ENCODE measurements at regions not wholly inside any gene's neighbourhood (a gene's known extent, or its start where the extent isn't known, plus 50 kb on each side); places are given as distances from the start of the nearest gene placed in this dataset.
"Not testable (repeated sequence)": the region's sequence is repeated elsewhere in the genome, so short reads cannot be mapped to it uniquely, and the experiment has no call there.

GRCh38 chr2:198279026-198279425 lies 474.6 kb downstream of the PLCL1 start:
- Histone ChIP-seq H3K27ac (ENCODE audit: low read depth, low read length) (no peak overlapping the region), H3K9ac (ENCODE audit: low read depth in 1 of 2, low read length in 2 of 2) (no peak overlapping the region), H3K4me3 (ENCODE audit: low read depth in 1 of 2, low read length in 2 of 2) (no peak overlapping the region), H3K36me3 (ENCODE audit: control insufficient read depth in 1 of 2, insufficient read depth in 2 of 2, low read length in 2 of 2) (no peaks in the 10 kb centered on the region), H3K4me1 (ENCODE audit: control insufficient read depth in 1 of 2, insufficient read depth in 2 of 2, low read length in 2 of 2) (no peaks in the 10 kb centered on the region), H3K27me3 (ENCODE audit: control insufficient read depth in 1 of 2, insufficient read depth in 2 of 2, low read length in 2 of 2) (no peaks in the 10 kb centered on the region), H3K9me3 (ENCODE audit: control insufficient read depth in 1 of 2, low read length in 2 of 2) (no peaks in the 10 kb centered on the region)

DNA sequence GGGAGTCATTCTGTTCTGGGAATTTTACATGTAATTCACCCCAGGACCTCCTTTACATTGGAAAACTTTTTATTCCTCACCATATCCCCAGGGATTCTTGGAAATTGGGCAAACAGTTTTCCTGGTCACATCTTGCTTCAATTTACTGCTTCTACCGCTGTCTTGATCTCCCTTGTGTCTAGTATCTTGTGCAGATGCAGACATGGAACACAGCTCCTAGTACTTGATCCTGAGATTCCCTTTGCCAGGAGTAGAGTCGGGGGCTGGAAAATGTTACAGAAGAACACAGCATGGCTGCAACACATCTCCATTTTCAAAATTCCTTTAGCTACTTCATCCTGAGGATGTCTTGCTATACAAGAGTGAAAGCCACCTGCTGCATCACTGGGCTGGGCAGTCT lies 472.8 kb downstream of the PLCL1 start:
- Histone ChIP-seq H3K4me1 (ENCODE audit: control insufficient read depth in 1 of 2, insufficient read depth in 2 of 2, low read length in 2 of 2) (no peaks in the 10 kb centered on the region), H3K9ac (ENCODE audit: low read depth in 1 of 2, low read length in 2 of 2) (no peak overlapping the region), H3K27ac (ENCODE audit: low read depth, low read length) (no peak overlapping the region), H3K4me3 (ENCODE audit: low read depth in 1 of 2, low read length in 2 of 2) (no peak overlapping the region), H3K27me3 (ENCODE audit: control insufficient read depth in 1 of 2, insufficient read depth in 2 of 2, low read length in 2 of 2) (no peaks in the 10 kb centered on the region), H3K36me3 (ENCODE audit: control insufficient read depth in 1 of 2, insufficient read depth in 2 of 2, low read length in 2 of 2) (no peaks in the 10 kb centered on the region), H3K9me3 (ENCODE audit: control insufficient read depth in 1 of 2, low read length in 2 of 2) (no peaks in the 10 kb centered on the region)

GRCh38 chr2:198273660-198274059 lies 469.3 kb downstream of the PLCL1 start:
- no peaks in the 10 kb centered on the region for H3K27me3 ChIP-seq (ENCODE audit: control insufficient read depth in 1 of 2, insufficient read depth in 2 of 2, low read length in 2 of 2)
- H3K4me3 ChIP-seq (ENCODE audit: low read depth in 1 of 2, low read length in 2 of 2): no peak overlapping the region
- no peaks in the 10 kb centered on the region for H3K4me1 ChIP-seq (ENCODE audit: control insufficient read depth in 1 of 2, insufficient read depth in 2 of 2, low read length in 2 of 2)
- H3K9ac ChIP-seq (ENCODE audit: low read depth in 1 of 2, low read length in 2 of 2): no peak overlapping the region
- H3K9me3 ChIP-seq (ENCODE audit: control insufficient read depth in 1 of 2, low read length in 2 of 2): no peaks in the 10 kb centered on the region
- H3K27ac ChIP-seq (ENCODE audit: low read depth, low read length): no peak overlapping the region
- no peaks in the 10 kb centered on the region for H3K36me3 ChIP-seq (ENCODE audit: control insufficient read depth in 1 of 2, insufficient read depth in 2 of 2, low read length in 2 of 2)

DNA sequence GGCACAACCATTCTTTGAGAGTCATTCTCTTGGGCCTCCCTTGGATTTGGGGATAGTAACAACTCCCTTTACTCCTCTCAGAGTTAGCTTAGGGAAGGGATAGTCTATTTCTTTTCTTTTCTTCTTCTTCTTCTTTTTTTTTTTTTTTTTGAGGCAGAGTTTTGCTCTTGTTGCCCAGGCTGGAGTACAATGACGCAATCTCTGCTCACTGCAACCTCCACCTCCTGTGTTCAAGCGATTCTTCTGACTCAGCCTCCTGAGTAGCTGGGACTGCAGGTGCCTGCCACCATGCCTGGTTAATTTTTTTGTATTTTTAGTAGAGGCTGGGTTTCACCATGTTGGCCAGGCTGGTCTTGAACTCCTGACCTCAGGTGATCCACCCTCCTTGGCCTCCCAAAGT lies 465.8 kb downstream of the PLCL1 start:
- H3K4me1 ChIP-seq (ENCODE audit: control insufficient read depth in 1 of 2, insufficient read depth in 2 of 2, low read length in 2 of 2); H3K27me3 ChIP-seq (ENCODE audit: control insufficient read depth in 1 of 2, insufficient read depth in 2 of 2, low read length in 2 of 2): not testable (repeated sequence)

GRCh38 chr2:198268519-198268918 lies 464.1 kb downstream of the PLCL1 start:
- Histone ChIP-seq H3K36me3 (ENCODE audit: control insufficient read depth in 1 of 2, insufficient read depth in 2 of 2, low read length in 2 of 2) (no peaks in the 10 kb centered on the region), H3K9ac (ENCODE audit: low read depth in 1 of 2, low read length in 2 of 2) (no peak overlapping the region), H3K27ac (ENCODE audit: low read depth, low read length) (no peak overlapping the region), H3K9me3 (ENCODE audit: control insufficient read depth in 1 of 2, low read length in 2 of 2) (no peaks in the 10 kb centered on the region), H3K27me3 (ENCODE audit: control insufficient read depth in 1 of 2, insufficient read depth in 2 of 2, low read length in 2 of 2) (no peaks in the 10 kb centered on the region), H3K4me3 (ENCODE audit: low read depth in 1 of 2, low read length in 2 of 2) (no peak overlapping the region), H3K4me1 (ENCODE audit: control insufficient read depth in 1 of 2, insufficient read depth in 2 of 2, low read length in 2 of 2) (no peaks in the 10 kb centered on the region)

More for the DNA sequence above, 465.8 kb downstream of the PLCL1 start:
- not testable (repeated sequence) for H3K4me3 ChIP-seq (ENCODE audit: low read depth in 1 of 2, low read length in 2 of 2); H3K9me3 ChIP-seq (ENCODE audit: control insufficient read depth in 1 of 2, low read length in 2 of 2); H3K9ac ChIP-seq (ENCODE audit: low read depth in 1 of 2, low read length in 2 of 2); H3K36me3 ChIP-seq (ENCODE audit: control insufficient read depth in 1 of 2, insufficient read depth in 2 of 2, low read length in 2 of 2); H3K27ac ChIP-seq (ENCODE audit: low read depth, low read length)

GRCh38 chr2:198259496-198259895 lies 455.1 kb downstream of the PLCL1 start:
- Histone ChIP-seq H3K9me3 (ENCODE audit: control insufficient read depth in 1 of 2, low read length in 2 of 2) (no peaks in the 10 kb centered on the region), H3K36me3 (ENCODE audit: control insufficient read depth in 1 of 2, insufficient read depth in 2 of 2, low read length in 2 of 2) (no peaks in the 10 kb centered on the region), H3K9ac (ENCODE audit: low read depth in 1 of 2, low read length in 2 of 2) (no peak overlapping the region), H3K27me3 (ENCODE audit: control insufficient read depth in 1 of 2, insufficient read depth in 2 of 2, low read length in 2 of 2) (no peaks in the 10 kb centered on the region), H3K4me1 (ENCODE audit: control insufficient read depth in 1 of 2, insufficient read depth in 2 of 2, low read length in 2 of 2) (no peaks in the 10 kb centered on the region), H3K4me3 (ENCODE audit: low read depth in 1 of 2, low read length in 2 of 2) (no peak overlapping the region), H3K27ac (ENCODE audit: low read depth, low read length) (no peak overlapping the region)

DNA sequence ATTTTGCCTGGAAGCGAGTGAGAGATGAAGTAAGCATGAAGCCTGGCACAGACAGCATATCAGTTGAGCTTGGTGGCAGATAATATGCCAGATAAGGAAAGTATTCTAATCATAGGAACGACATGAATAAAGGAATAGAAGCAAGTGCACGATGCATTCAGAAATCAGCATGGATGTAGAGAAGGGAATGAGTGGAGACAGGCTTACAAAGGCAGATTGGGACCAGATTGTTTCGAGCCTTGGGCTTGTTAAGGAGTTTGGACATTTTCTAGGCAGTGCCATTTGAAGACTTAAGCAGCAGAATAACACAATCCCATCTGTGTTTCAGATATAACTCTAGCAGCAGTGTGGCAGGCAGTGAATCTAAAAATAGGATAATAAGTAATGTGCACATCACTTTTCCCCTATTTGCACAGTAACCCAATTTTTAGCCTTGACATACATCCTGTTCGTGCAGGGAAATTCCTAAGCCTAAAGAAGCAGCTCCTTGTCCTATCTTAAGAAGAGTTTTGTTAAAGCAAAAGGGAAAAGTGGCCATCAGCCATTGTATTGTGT lies 450.2 kb downstream of the PLCL1 start:
- Histone ChIP-seq H3K4me1 (ENCODE audit: control insufficient read depth in 1 of 2, insufficient read depth in 2 of 2, low read length in 2 of 2) (no peaks in the 10 kb centered on the region), H3K27me3 (ENCODE audit: control insufficient read depth in 1 of 2, insufficient read depth in 2 of 2, low read length in 2 of 2) (no peaks in the 10 kb centered on the region), H3K27ac (ENCODE audit: low read depth, low read length) (no peak overlapping the region), H3K4me3 (ENCODE audit: low read depth in 1 of 2, low read length in 2 of 2) (no peak overlapping the region), H3K9ac (ENCODE audit: low read depth in 1 of 2, low read length in 2 of 2) (no peak overlapping the region), H3K9me3 (ENCODE audit: control insufficient read depth in 1 of 2, low read length in 2 of 2) (no peaks in the 10 kb centered on the region), H3K36me3 (ENCODE audit: control insufficient read depth in 1 of 2, insufficient read depth in 2 of 2, low read length in 2 of 2) (no peaks in the 10 kb centered on the region)

DNA sequence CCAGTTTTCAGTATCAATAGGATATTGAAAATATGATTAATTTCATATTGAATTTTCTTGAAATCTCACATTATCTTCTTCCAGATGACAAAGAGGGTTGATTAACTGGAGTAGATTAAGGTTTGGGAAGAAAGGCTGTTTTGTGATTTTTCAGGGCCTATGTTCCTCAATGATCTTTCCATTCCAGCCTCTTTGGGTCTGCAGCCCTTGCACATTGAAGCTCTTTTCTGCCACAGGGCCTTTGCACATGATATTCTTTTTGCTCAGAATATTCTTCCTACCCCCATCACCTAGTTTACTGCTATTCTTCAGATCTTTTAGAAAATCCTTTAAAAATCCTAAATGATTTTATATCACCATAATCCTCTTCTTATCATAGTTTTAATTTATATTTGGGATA lies 449.6 kb downstream of the PLCL1 start:
- Histone ChIP-seq H3K27me3 (ENCODE audit: control insufficient read depth in 1 of 2, insufficient read depth in 2 of 2, low read length in 2 of 2) (no peaks in the 10 kb centered on the region), H3K9ac (ENCODE audit: low read depth in 1 of 2, low read length in 2 of 2) (no peak overlapping the region), H3K36me3 (ENCODE audit: control insufficient read depth in 1 of 2, insufficient read depth in 2 of 2, low read length in 2 of 2) (no peaks in the 10 kb centered on the region), H3K4me1 (ENCODE audit: control insufficient read depth in 1 of 2, insufficient read depth in 2 of 2, low read length in 2 of 2) (no peaks in the 10 kb centered on the region), H3K9me3 (ENCODE audit: control insufficient read depth in 1 of 2, low read length in 2 of 2) (no peaks in the 10 kb centered on the region), H3K27ac (ENCODE audit: low read depth, low read length) (no peak overlapping the region), H3K4me3 (ENCODE audit: low read depth in 1 of 2, low read length in 2 of 2) (no peak overlapping the region)

DNA sequence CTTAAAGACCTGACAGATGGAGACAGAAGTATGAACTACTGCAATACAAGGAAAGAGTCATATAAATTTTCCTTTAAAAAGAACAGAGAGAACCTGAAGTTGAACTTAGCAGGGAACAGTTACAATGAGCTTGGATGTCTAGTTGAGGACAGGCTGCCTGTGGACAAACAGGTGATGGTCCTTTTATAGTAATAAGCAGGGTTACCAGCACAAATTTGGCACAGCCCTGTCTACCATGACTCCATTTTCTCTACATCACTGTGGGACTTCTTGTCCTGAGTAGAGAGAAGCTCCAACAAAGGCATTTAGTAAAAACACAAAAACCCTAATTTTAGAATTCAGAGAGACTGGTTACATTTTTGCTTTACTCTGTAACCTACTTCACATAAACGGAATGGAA lies 448.1 kb downstream of the PLCL1 start:
- Histone ChIP-seq H3K9ac (ENCODE audit: low read depth in 1 of 2, low read length in 2 of 2) (no peak overlapping the region), H3K9me3 (ENCODE audit: control insufficient read depth in 1 of 2, low read length in 2 of 2) (no peaks in the 10 kb centered on the region), H3K27ac (ENCODE audit: low read depth, low read length) (no peak overlapping the region), H3K4me1 (ENCODE audit: control insufficient read depth in 1 of 2, insufficient read depth in 2 of 2, low read length in 2 of 2) (no peaks in the 10 kb centered on the region), H3K4me3 (ENCODE audit: low read depth in 1 of 2, low read length in 2 of 2) (no peak overlapping the region), H3K36me3 (ENCODE audit: control insufficient read depth in 1 of 2, insufficient read depth in 2 of 2, low read length in 2 of 2) (no peaks in the 10 kb centered on the region), H3K27me3 (ENCODE audit: control insufficient read depth in 1 of 2, insufficient read depth in 2 of 2, low read length in 2 of 2) (no peaks in the 10 kb centered on the region)

DNA sequence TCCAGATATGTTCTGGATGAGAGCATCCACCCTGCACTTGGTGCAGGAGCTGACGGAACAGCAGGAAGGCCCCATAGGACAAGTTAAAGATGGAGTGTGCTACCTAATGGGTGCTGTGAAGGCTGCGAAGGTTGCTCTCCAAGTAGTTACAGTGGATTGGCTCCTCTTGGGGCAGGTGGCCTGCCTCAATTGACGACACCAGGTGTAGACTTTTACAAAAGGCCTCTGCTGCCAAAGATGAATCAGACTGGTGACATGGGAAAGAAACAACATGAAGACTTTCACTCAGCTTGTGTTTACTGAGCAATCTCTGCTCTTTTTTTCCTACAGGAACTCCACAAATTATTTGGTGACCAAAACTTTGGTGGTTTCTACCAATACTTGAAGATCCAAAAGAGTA lies 437.7 kb downstream of the PLCL1 start:
- no peaks in the 10 kb centered on the region for H3K9me3 ChIP-seq (ENCODE audit: control insufficient read depth in 1 of 2, low read length in 2 of 2)
- H3K36me3 ChIP-seq (ENCODE audit: control insufficient read depth in 1 of 2, insufficient read depth in 2 of 2, low read length in 2 of 2): no peaks in the 10 kb centered on the region
- no peak overlapping the region for H3K27ac ChIP-seq (ENCODE audit: low read depth, low read length)
- no peaks in the 10 kb centered on the region for H3K27me3 ChIP-seq (ENCODE audit: control insufficient read depth in 1 of 2, insufficient read depth in 2 of 2, low read length in 2 of 2)
- no peaks in the 10 kb centered on the region for H3K4me1 ChIP-seq (ENCODE audit: control insufficient read depth in 1 of 2, insufficient read depth in 2 of 2, low read length in 2 of 2)
- no peak overlapping the region for H3K9ac ChIP-seq (ENCODE audit: low read depth in 1 of 2, low read length in 2 of 2)
- H3K4me3 ChIP-seq (ENCODE audit: low read depth in 1 of 2, low read length in 2 of 2): no peak overlapping the region

DNA sequence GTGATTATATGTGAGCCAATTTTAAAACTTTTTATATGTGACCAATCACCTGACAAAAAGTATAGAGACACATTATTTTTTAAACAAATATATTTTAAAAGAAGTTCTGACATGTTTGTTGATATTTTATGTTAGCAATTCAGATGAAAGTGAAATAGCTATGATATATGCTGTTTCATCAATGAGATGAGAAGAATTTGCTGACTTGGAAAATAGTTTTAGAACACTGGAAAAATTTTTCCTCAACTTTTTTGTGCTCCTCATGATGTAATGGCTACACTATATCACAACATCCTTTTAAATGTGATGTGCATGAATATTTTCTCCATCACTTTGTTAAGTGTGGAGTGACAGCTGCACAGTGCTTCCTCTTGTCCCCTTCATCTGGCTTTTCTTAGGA lies 434.0 kb downstream of the PLCL1 start:
- H3K9ac ChIP-seq (ENCODE audit: low read depth in 1 of 2, low read length in 2 of 2): no peak overlapping the region
- no peaks in the 10 kb centered on the region for H3K4me1 ChIP-seq (ENCODE audit: control insufficient read depth in 1 of 2, insufficient read depth in 2 of 2, low read length in 2 of 2)
- H3K9me3 ChIP-seq (ENCODE audit: control insufficient read depth in 1 of 2, low read length in 2 of 2): no peaks in the 10 kb centered on the region
- H3K27ac ChIP-seq (ENCODE audit: low read depth, low read length): no peak overlapping the region
- H3K27me3 ChIP-seq (ENCODE audit: control insufficient read depth in 1 of 2, insufficient read depth in 2 of 2, low read length in 2 of 2): no peaks in the 10 kb centered on the region
- H3K36me3 ChIP-seq (ENCODE audit: control insufficient read depth in 1 of 2, insufficient read depth in 2 of 2, low read length in 2 of 2): no peaks in the 10 kb centered on the region
- H3K4me3 ChIP-seq (ENCODE audit: low read depth in 1 of 2, low read length in 2 of 2): no peak overlapping the region

All from duodenal mucosa (tissue), 2 donors.